GM12878 (cell line): ENCODE measurements at regions not wholly inside any gene's neighbourhood (a gene's known extent, or its start where the extent isn't known, plus 50 kb on each side); places are given as distances from the start of the nearest gene placed in this dataset.

Source experiments
- ATAC-seq: fragments of 200-7000 bp; cut with Tn5 transposase; 3 replicates; pipeline ENCODE4 v1.9.1; 2020; ENCODE audit warnings: mild to moderate bottlenecking, moderate library complexity
- BruUV-seq: library from RNA; stranded (reverse); fragments of 400-500 nt; replicated peaks from 2 replicates; lab custom pipeline; 2021; lab: Mats Ljungman, UMichigan
- CTCF ChIA-PET: fragments of 300-600 bp; sonication (Branson Sonifier 250); formaldehyde crosslinking; extraction: SDS; loops from one replicate; lab custom pipeline; 2021; ENCODE audit warnings: inconsistent platforms; lab: Yijun Ruan, JAX
- POLR2A ChIA-PET: fragments of 350-600 bp; formaldehyde crosslinking; extraction: SDS; loops from one replicate; lab custom pipeline; 2021; ENCODE audit warnings: inconsistent platforms; lab: Charles Lee
- RAD21 ChIA-PET: fragments of 300-600 bp; sonication (Branson Sonifier 250); formaldehyde crosslinking; loops from one replicate; lab custom pipeline; 2023; ENCODE audit warnings: antibody characterized with exemption; ENCODE audit not compliant: unreplicated experiment; lab: Charles Lee
- SMC1A ChIA-PET: fragments of 300-600 bp; sonication (Branson Sonifier 250); formaldehyde crosslinking; loops from one replicate; lab custom pipeline; 2023; ENCODE audit not compliant: unreplicated experiment, uncharacterized antibody; lab: Charles Lee
- DNase-seq: peaks from one replicate; pipeline ENCODE4 v3.0.0-alpha.2; 2011; ENCODE audit warnings: low read depth, low spot score
- FAIRE-seq: peaks from 3 replicates; lab custom pipeline; 2011; peaks lifted over from hg19 to GRCh38; lab: Jason Lieb, UNC
- H2AFZ ChIP-seq: 2 replicates; pipeline ENCODE4 v1.6.0; 2011; ENCODE audit warnings: low read depth, low read length, control low read depth; ENCODE audit not compliant: control insufficient read depth
- H3K27ac ChIP-seq: 2 replicates; pipeline ENCODE4 v1.5.1; 2011; ENCODE audit warnings: control low read depth; ENCODE audit not compliant: control insufficient read depth, insufficient read depth
- H3K27me3 ChIP-seq, 2 experiments: replicated peaks in 1 of 2; 2 replicates each; pipeline versions ENCODE4 v1.6.0 to v1.6.1; 2011; ENCODE audit warnings: low read length in 1 of 2; ENCODE audit not compliant: control insufficient read depth in 2 of 2, insufficient read depth in 2 of 2
- H3K36me3 ChIP-seq, 2 experiments: 2 replicates each; pipeline ENCODE4 v1.5.1; 2011; ENCODE audit warnings: low read length in 1 of 2; ENCODE audit not compliant: control insufficient read depth in 2 of 2, insufficient read depth in 2 of 2
- H3K4me1 ChIP-seq: 2 replicates; pipeline ENCODE4 v1.6.1; 2011; ENCODE audit warnings: mild to moderate bottlenecking, low read length, moderate library complexity, mixed read lengths; ENCODE audit not compliant: control insufficient read depth, insufficient read depth
- H3K4me2 ChIP-seq: 2 replicates; pipeline ENCODE4 v1.6.0; 2011; ENCODE audit warnings: control low read depth; ENCODE audit not compliant: control insufficient read depth, insufficient read depth
- H3K4me3 ChIP-seq: fragments of 200-600 bp; sonication (generic); 2 replicates; pipeline ENCODE4 v1.5.1; 2016
- H3K79me2 ChIP-seq: 2 replicates; pipeline ENCODE4 v1.6.0; 2011; ENCODE audit warnings: low read length; ENCODE audit not compliant: control insufficient read depth, insufficient read depth
- H3K9ac ChIP-seq: 2 replicates; pipeline ENCODE4 v1.8.0; 2011; ENCODE audit warnings: low read length, control low read depth, mixed read lengths; ENCODE audit not compliant: control insufficient read depth, insufficient read depth
- H3K9me3 ChIP-seq: replicated peaks from 3 replicates; pipeline ENCODE4 v1.5.1; 2011; ENCODE audit warnings: mild to moderate bottlenecking, low read length; ENCODE audit not compliant: control insufficient read depth, insufficient read depth
- H4K20me1 ChIP-seq: 2 replicates; pipeline ENCODE4 v1.6.0; 2011; ENCODE audit not compliant: control insufficient read depth, insufficient read depth
- FOS ChIP-seq: IDR thresholded peaks from 3 replicates; pipeline ENCODE4 v1.6.1; 2011; ENCODE audit warnings: borderline replicate concordance; ENCODE audit not compliant: insufficient read length; ENCODE audit errors: extremely low read depth
- NR2C2 ChIP-seq: IDR thresholded peaks from 2 replicates; pipeline ENCODE4 v1.6.1; 2011; ENCODE audit warnings: borderline replicate concordance, low read depth; ENCODE audit not compliant: control insufficient read depth, insufficient read length
- PML ChIP-seq: IDR thresholded peaks from 2 replicates; pipeline ENCODE4 v1.6.1; 2012; ENCODE audit warnings: low read length, inconsistent platforms
- RUNX3 ChIP-seq: IDR thresholded peaks from 2 replicates; pipeline ENCODE4 v1.6.1; 2012; ENCODE audit warnings: low read length, inconsistent platforms
- SP1 ChIP-seq: IDR thresholded peaks from one replicate; pipeline ENCODE4 v1.6.1; 2011; ENCODE audit warnings: low read depth, low read length
- YY1 ChIP-seq: IDR thresholded peaks from 2 replicates; pipeline ENCODE4 v1.6.1; 2011; ENCODE audit warnings: low read depth, mild to moderate bottlenecking, low read length
- WGBS: methylation state at CpG from one replicate; pipeline ENCODE4 v1.1.6; 2016; ENCODE audit warnings: low lambda C conversion rate; ENCODE audit not compliant: insufficient replicate concordance, insufficient coverage; ENCODE audit errors: missing lambda C conversion rate; 5-methylcytosine and 5-hydroxymethylcytosine counted together
- in situ Hi-C: fragments of 300-500 bp; cut with MboI; formaldehyde crosslinking; loops from 9 replicates; pipeline ENCODE4 v1.14.3; 2018; ENCODE audit warnings: mixed read lengths
- intact Hi-C: fragments of 100-400 bp; cut with micrococcal nuclease; formaldehyde crosslinking; loops from one replicate; pipeline ENCODE4 v1.14.2; 2022; ENCODE audit not compliant: unreplicated experiment
- TF ChIP-seq, protein P1 (sequence below): IDR thresholded peaks from 2 replicates; pipeline ENCODE4 v1.6.1; 2011; ENCODE audit warnings: mild to moderate bottlenecking, low read depth, low read length, moderate library complexity; ENCODE audit not compliant: insufficient replicate concordance

DNA sequence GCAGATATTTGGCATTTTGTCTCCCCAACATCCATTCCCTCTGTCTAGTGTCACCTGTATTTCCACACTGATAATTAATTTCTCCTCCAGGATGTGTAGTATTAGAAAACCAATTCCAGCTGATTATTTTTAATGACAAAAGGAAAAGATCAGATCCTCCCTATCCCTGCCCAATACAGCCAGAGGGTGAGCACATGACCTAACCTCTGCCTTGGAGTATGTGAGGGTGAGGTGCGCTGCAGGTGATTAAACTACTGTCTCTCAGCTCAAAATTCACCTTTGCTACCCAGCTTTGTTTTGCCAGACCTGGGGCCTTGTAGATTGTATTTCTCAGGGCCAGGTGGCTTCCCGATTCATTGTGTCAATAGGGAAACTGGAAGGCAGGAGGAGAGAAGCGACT lies 402.1 kb downstream of the PRELID2 start:
- H3K4me1 ChIP-seq = no peaks in the 10 kb centered on the region
- no peak for TF ChIP-seq FOS
- TF ChIP-seq SP1 = no peak
- TF ChIP-seq, protein P1, sequence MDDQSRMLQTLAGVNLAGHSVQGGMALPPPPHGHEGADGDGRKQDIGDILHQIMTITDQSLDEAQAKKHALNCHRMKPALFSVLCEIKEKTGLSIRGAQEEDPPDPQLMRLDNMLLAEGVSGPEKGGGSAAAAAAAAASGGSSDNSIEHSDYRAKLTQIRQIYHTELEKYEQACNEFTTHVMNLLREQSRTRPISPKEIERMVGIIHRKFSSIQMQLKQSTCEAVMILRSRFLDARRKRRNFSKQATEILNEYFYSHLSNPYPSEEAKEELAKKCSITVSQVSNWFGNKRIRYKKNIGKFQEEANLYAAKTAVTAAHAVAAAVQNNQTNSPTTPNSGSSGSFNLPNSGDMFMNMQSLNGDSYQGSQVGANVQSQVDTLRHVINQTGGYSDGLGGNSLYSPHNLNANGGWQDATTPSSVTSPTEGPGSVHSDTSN = no peak
- no peak for TF ChIP-seq YY1
- ChIA-PET POLR2A (no interaction called here), CTCF (no interaction called here), RAD21 (no interaction called here), SMC1A (interaction anchor here (1.2 kb wide), 1 partner anchor 10 kb away, joined by 3 read pairs; no protein-coding TSS in a partner anchor)
- in situ Hi-C loops (no loop called here), intact Hi-C loops (no loop called here)
- no TSS peak for BruUV-seq
- H3K36me3 ChIP-seq = no peaks in the 10 kb centered on the region
- DNase-seq (no peak), ATAC-seq (no peak), FAIRE-seq (no peak)
- H4K20me1 ChIP-seq = no peaks in the 10 kb centered on the region
- H3K79me2 ChIP-seq = no peaks in the 10 kb centered on the region
- no peak overlapping the region for H3K27ac ChIP-seq
- no peaks in the 10 kb centered on the region for H3K27me3 ChIP-seq
- H2AFZ ChIP-seq = no peak overlapping the region
- H3K4me3 ChIP-seq = no peak overlapping the region
- no peak overlapping the region for H3K4me2 ChIP-seq
- H3K9ac ChIP-seq = no peak overlapping the region
- H3K9me3 ChIP-seq = no peaks in the 10 kb centered on the region
- 14% methylated on average over 3 of the region's 3 CpGs for WGBS

DNA sequence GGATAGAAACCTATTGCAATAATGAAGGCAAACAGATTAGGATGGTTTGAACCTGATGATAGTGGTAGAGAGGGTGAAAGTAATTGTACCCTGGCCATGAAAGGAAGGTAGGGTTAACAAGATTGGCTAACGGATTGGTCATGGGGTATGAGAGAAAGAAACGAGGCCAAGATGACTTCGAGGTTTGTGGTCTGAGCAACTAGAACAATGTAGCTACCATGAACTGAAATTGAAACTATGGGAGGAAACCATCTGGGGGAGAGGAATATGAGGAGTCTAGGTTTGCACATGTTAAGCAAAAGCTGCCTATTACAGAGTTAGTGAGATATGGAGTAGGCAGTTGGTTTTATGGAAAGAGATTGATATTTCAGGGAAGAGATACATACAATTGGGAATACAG lies 406.0 kb downstream of the PRELID2 start:
- intact Hi-C loops (no loop called here), in situ Hi-C loops (no loop called here)
- Histone ChIP-seq H3K4me2 (no peak overlapping the region), H4K20me1 (no peaks in the 10 kb centered on the region), H3K4me3 (no peak overlapping the region), H3K4me1 (no peaks in the 10 kb centered on the region), H3K9ac (no peak overlapping the region), H3K36me3 (no peaks in the 10 kb centered on the region), H3K9me3 (no peaks in the 10 kb centered on the region), H2AFZ (no peak overlapping the region), H3K79me2 (no peaks in the 10 kb centered on the region), H3K27me3 (no peaks in the 10 kb centered on the region), H3K27ac (no peak overlapping the region)
- POLR2A ChIA-PET = no interaction called here
- TF ChIP-seq PML (no peak), RUNX3 (peak; percentile 21; the same call in 1 of the 2 replicates), NR2C2 (no peak)
- ATAC-seq = peak; percentile 29; the same call in 2 of the 3 replicates
- no TSS peak for BruUV-seq
- SMC1A ChIA-PET = no interaction called here
- FAIRE-seq = no peak
- RAD21 ChIA-PET = no interaction called here
- no peak for DNase-seq
- 7% methylated on average over 3 of the region's 3 CpGs for WGBS
- CTCF ChIA-PET = no interaction called here
